GM18861 (cell line): ENCODE measurements at regions not wholly inside any gene's neighbourhood (a gene's known extent, or its start where the extent isn't known, plus 50 kb on each side); places are given as distances from the start of the nearest gene placed in this dataset.
"Not testable (repeated sequence)": the region's sequence is repeated elsewhere in the genome, so short reads cannot be mapped to it uniquely, and the experiment has no call there.

Experiments
- ATAC-seq: cut with Tn5 transposase; IDR thresholded peaks from one replicate; pipeline ENCODE4 v1.9.1; 2021; ENCODE audit not compliant: unreplicated experiment

DNA sequence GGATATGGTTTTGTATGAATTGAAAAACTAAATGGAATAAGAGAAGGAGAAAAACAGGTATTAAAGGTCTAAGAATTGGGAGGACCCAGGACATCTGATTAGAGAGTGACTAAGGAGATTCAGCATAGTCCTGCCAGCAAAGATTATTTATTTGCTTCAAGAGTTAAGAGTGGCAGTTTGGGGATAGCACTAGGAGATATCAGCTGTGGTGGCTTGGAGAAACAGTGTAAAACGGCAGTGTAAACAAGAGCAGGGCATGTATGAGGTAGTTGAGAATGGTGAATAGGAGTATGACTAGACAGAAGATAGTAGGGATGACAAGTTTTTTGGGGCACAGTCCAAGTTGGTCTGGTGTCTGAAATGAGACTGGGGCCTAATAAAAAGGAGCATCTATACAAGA is 730.3 kb downstream of the TRHDE start:
- ATAC-seq, result not testable (repeated sequence)

DNA sequence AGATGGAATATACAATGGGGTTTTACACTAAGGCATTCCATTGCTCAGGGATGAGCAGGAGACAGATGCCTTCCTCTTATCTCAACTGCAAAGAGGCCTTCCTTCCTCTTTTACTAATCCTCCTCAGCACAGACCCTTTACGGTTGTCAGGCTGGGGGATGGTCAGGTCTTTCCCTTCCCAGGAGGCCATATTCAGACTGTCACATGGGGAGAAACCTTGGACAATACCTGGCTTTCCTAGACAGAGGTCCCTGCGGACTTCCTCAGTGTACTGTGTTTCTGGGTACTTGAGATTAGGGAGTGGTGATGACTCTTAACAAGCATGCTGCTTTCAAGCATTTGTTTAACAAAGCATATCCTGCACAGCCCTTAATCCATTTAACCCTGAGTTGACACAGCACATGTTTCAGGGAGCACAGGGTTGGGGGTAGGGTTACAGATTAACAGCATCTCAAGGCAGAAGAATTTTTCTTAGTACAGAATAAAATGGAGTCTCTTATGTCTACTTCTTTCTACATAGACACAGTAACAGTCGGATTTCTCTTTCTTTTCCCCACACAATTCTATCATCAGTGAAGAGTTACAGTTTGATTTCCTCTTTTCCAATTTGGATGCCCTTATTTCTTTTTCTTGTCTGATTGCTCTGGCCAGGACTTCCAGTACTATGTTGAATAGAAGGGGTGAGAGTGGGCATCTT is 737.1 kb downstream of the TRHDE start:
- not testable (repeated sequence) for ATAC-seq

DNA sequence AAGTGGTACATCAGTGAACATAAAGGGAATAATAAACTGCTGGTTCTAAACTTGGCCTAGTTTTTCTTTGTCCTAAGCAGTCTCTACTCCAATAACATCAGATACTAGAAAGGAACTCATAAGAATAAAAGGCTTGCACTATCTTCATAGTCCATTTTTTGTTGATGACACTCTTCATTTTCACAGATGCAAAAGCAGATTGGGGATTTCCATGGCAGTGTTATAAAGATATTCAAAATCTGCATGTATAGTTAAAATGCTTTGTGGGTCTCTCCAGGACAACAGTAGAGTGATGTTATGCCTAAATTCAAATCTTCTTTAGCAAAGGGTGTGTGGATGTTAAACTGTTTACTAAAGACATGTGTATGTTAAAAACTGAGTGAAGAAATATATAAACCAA is 745.8 kb downstream of the TRHDE start:
- ATAC-seq, result no peak

DNA sequence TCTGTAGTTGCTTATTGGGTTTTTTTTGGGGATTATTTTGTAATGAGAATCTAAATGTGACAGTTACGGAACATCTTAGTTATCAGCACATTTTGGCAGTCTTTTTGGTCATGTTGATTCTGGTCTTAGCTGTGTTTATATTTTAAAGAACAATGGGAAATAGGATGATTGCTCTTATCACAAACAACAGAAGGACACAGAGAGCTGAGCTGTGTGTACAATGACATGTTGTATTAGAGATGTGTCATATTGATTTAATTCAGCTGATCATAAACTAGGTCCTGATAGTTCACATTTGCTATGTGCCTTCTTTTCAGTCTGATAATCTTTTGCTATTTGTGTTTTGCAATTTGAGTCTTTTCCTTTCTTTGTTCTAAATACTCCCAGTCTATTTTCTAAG is 781.7 kb downstream of the TRHDE start:
- no peak for ATAC-seq

DNA sequence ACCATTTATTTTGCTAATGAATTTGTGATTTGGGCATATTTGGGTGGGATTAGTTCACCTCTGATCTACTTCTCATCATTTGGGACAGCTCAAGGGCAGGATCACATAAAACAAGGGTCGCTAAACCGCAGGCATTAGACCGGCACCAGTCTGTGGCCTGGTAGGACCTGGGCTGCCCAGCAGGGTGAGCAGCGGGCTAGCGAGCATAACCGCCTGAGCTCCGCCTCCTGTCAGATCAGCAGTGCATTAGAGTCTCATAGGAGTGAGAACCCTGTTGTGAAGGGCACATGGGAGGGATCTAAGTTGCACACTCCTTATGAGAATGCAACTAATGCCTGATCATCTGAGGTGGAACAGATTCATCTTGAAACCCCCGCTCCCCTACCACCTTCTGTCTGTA is 785.3 kb downstream of the TRHDE start:
- ATAC-seq, result no peak

DNA sequence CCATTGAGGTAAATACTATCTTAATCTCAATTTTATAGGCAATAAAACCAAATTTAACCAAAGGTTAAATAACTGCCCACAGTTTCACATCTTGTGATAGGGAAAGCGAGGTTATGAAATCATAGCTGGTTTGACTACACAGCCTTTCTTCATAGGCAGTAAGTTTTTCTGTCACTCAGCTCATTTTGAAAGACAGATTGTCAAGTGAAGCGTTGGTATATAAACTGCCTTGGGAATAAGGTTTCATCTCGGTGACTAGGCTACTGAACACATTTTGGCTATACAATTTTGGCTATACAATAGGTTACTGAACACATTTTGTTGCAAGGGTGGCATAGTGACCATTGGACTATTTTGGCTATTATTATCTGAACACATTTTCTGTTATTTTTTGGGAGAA is 793.7 kb downstream of the TRHDE start:
- no peak for ATAC-seq

DNA sequence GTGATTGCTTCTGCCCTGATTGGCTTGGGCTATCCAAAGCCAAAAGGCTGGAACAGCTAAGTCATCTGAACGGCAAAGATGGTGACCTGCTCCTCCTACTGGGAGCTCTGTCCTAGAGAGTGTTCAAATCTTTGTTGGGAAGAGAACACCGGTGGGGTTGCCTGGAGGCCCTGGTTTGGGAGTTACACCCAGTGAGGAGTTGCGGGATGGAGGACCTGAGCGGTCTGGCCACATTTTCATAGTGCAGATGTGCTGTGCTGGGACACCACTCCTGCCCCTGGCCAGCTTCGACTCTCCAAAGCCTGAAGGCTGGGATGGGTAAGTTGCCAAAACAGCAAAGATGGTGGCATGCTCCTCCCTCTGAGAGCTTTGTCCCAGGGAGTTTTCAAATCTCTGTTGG is 795.4 kb downstream of the TRHDE start:
- no peak for ATAC-seq

DNA sequence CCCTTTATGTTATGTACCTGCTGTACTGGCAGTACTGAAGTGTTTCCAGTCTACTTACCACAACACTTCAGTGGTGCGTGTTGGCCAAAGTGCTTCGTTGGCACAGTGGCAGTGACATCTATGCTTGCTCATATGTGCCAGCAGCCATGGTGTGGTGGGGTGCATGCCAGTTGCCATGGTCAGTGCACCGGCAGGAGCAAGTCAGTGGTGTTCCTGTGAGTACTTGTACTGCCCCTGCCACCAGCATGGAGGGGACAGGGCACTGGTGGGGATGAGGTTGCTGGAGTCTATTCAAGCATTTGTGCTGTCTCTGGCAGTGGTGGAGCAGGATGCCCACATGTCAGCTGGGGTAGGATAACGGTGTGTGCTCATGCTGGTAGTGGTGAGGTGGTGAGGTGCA is 800.0 kb downstream of the TRHDE start:
- ATAC-seq, result no peak

DNA sequence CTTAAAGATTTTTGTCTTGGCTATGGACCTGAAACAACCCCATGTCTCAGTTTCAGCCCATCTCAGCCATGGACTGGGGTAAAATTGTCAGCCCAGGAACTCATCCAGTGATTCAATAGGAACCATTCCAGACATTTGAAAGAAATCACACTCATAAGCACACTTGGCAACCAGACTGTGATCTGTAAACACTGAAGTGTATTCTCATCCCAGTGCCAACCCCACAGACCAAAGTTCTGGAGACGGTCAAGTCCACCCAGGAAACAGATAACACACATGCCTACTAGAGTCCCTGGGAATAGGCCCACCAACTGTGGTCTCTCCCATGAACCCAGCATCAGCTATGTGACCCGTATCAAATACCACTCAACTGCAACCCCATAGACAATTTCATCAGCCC is 804.6 kb downstream of the TRHDE start:
- no peak for ATAC-seq

DNA sequence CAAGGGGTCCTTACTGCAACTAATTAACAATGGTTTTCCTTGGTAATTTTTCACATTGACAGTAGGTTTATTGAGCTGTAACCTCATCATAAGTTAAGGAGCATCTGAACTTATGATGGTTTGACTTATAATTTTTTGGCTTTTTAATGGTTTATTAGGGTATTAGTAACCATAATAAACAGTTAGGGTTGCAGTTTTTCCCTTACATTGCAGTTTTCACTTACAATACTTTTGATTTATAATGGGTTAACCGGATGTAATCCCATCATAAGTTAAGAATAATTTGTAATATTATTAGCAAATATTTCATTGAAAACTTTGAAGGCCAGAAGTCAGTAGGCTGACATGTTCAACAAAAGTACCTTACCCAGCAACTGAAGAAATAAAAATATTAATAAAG is 811.6 kb downstream of the TRHDE start:
- no peak for ATAC-seq

DNA sequence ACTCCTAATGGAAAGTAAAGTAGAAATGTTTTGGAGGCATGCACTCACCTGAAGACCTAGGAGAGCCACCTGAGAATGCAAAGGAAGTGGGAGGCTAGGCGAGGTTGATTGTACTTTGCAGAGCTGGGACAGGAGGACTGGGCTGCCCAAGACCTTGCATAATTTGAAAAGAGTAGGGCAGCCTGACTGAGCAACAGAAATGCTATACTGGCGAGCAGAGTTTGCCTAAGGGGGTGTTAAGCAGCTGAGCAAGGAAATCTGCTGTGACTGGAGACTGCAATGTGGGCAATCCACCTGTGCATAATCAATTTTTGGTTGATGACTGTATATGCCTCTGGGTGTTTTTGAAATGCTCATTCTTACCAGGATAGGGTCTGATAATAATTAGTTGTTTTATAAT is 834.1 kb downstream of the TRHDE start:
- no peak for ATAC-seq

DNA sequence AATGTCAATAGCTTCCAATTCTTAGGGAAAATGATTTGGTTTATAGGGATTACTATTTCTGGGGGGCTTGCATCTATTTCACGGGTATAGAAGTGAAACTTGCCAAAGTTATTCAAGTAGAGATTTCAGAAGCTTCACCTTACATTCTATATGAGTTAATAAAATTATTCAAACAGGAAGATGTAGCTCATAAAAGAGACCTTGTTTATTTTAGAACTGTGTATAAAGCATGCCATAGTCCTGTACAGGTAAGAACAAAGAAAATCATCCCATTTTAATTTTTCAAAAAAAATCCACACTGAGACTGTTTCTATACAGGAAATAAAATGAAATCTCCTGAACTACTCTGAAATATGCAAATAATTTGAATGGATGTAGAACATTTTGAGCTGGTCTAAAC is 834.7 kb downstream of the TRHDE start:
- no peak for ATAC-seq

DNA sequence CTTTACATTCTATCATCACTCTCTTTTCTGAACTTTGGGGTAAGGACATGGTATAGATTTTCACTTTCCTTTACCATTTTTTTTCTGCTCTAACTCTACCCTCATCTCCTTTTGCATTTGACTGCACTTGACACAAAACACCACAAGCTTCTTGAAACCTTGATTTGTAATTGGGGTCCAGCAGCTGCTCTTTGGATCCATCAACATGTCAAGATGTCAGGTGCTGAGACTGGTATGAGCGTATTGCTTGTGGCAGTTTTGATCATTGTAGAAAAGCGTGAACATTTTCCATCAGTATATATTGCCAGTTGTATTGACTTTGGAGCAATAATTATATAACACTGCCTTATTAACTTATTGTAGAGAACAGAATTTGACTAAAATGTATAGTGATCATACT is 838.6 kb downstream of the TRHDE start:
- ATAC-seq, result no peak

DNA sequence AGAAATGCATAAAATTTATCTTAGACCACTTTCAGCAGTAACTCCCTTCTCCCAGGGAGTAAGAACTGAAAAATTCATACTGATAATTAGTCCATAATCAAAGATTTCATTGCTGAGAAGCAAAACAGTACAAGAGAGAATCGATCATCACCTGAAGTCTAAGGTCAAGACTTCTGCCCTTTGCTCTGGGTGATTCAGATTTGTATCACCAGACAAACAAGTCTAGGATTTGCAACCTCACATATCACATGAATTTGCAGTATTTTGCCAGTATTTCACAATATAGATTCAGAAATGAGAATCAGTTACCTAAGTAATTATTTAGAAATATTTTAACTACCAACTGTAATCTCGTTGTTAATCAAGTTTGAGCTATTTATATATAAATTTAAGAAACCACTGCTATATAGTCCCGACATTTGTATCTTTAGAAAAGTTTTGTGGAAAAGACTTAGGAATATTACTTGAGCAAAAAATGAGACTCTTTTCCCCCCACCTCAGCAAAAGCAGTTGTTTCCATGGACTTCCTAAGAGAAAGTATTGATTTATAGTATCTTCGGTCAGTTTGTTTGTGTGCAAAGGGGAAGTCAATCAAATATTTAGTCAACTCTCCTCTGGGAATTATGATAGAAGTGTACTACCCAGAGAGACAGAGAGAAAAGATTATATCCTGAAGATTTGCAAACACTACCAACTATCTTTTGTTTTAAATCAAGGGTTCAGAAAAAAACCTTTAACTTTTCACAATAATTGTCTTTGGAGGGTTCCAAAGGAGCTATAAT is 840.1 kb downstream of the TRHDE start:
- ATAC-seq, result no peak

DNA sequence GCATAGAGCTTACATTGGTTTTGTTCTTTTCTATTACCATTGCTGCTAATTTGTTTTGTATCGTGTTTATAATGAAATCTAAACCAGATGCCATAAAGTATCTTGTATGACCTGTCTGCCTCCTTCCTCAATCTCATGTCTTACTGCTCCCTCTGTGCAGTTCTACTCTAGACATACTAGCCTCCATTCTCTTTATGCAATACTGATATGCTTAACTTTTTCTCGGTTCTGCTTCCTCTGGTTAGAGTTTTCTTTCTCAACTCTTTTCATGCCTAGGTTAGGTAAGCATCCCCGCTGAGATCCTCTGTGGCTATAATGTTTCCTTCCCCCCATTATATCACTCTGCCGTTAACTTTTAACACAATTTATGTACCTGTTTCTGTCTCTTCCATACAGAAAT is 852.3 kb downstream of the TRHDE start:
- ATAC-seq, result no peak

DNA sequence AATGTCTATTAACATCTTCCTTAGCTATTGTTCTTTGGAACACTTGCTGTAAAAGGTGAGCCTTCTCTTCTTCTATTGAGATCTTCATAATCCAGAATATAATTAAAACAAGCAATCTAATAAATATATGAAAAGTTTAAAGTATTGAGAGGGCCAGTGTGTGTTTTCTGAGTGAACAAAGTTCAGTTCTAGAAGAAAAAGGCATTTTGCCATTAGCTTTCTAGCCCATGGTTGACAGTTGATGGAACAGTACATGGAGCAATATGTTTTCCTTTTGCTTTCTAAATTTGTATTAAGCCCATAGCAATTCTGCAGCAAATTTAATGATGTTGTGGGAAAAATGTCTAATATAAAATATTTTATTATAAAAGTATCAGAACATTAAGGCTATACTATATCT is 853.0 kb downstream of the TRHDE start:
- no peak for ATAC-seq

DNA sequence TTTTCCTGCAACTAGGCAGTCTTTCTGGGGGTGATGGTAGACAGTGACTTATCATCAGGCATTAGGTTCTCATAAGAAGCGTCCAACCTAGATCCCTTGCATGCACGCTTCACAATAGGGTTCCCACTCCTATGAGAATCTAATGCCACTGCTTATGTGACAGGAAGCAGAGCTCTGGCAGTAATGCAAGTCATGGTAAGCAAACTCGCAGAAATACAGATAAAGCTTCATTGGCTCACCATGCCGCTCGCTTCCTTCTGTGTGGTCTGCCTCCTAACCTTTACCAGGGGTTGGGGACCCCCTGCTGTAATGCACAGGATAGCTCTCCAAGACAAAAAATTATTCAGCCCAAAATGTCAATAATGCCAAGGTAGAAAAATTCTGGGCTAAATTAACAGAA is 864.2 kb downstream of the TRHDE start:
- no peak for ATAC-seq

DNA sequence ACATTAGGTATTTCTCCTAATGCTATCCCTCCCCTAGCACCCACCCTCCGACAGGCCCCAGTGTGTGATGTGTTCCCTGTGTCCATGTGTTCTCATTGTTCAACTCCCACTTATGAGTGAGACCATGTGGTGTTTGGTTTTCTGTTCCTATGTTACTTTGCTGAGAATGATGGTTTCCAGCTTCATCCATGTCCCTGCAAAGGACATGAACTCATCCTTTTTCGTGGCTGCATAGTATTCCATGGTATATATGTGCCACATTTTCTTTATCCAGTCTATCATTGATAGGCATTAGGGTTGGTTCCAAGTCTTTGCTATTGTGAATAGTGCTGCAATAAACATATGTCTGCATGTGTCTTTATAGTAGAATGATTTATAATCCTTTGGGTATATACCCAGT is 867.5 kb downstream of the TRHDE start:
- ATAC-seq, result not testable (repeated sequence)

DNA sequence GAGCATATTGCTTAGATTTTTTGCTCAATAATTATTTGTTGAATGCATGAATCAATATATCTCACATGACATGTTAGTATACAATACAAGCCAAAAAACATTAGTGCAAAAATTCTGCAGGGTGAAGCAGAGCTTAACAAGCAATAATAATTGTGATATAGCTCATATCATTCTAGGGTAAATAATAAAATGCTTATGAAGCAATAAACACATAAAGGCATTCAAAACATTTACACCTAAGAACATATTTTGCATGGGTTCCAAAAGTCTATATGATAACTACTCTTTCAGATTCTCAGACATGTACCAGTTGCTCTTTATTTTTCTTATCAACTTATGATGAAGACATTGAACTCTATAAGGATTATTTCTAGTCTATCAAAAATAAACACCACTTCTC is 886.2 kb downstream of the TRHDE start:
- no peak for ATAC-seq

DNA sequence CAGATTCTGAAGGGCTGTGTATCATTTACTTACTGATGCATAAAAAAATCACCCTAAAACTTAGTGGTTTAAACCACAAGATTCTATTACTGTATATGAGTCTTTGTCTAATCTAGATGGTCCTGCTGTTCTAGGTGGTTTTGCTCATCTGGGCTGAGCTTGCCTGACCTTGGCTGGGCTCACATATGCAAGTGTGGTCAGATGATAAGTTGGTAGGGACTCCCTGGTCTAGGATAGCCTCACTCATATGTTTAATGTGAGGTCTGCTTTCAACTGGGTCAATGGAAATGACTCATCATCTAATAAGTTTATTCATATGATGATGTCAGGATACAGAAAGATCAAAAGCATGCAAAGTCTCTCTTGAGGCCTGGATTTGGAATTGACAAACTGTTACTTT is 887.8 kb downstream of the TRHDE start:
- no peak for ATAC-seq

DNA sequence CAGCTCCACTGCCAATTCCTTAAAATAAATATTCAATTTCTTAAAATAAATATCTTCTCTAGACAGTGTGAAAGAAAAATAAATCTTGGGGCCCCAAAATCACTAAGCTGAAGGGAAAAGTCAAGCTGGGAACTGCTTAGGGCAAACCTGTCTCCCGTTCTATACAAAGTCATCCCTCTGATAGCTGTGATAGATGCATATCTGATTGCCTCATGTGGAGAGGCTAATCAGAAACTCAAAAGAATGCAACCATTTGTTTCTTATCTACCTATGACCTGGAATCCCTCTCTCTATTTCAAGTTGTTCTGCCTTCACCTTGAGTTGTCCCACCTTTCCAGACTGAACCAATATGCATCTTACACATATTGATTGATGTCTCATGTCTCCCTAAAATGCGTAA is 889.8 kb downstream of the TRHDE start:
- no peak for ATAC-seq

DNA sequence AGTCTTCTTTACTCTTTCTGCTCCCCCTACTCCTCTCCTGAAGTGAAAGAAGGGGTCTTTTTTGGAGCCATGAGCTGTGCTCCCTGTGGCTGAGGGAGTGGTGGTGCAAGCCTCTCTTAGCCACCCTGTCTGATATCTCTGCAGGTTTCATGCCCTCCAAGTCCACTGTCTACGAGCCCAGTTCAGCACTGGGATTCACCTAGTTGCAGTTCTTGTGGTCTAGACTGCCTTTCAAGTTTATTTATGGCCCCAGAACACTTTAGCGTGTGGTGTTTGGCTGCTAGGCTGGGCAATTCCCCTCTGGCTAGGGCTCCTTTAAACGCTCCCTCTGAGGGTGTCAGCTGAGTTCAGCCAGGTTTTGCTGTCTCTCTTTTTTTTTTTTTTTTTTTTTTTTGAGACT is 908.6 kb downstream of the TRHDE start:
- no peak for ATAC-seq

DNA sequence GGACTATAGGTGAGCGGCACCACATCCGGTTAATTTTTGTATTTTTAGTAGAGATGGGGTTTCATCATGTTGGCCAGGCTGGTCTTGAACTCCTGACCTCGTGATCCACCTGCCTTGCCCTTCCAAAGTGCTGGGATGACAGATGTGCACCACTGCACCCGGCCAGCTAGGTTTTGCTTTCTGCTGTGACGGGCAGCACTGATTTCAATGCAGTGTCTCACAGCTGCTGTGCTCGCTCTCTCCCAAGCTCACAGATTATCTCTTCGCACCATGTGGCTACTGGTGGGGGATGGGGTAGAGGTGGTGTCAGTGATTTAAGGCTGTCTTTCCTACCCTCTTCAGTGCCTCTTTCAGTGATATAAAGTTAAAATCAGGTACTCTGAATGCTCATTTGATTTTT is 909.1 kb downstream of the TRHDE start:
- ATAC-seq, result no peak
